ENCODE measurements at regions not wholly inside any gene's neighbourhood (a gene's known extent, or its start where the extent isn't known, plus 50 kb on each side); places are given as distances from the start of the nearest gene placed in this dataset.

GRCh38 chr13:80751854-80752253, 410.9 kb upstream of the SPRY2 start:
- DNase-seq (ENCODE audit: low read depth): no peak
- no peak overlapping the region for H3K4me3 ChIP-seq (ENCODE audit: low read length)

GRCh38 chr13:80744147-80744914, 403.4 kb upstream of the SPRY2 start:
- H3K36me3 ChIP-seq (ENCODE audit: control insufficient read depth, insufficient read depth, low read length, severe bottlenecking): no peaks in the 10 kb centered on the region
- no peaks in the 10 kb centered on the region for H3K9me3 ChIP-seq (ENCODE audit: control insufficient read depth, low read length)
- H3K4me1 ChIP-seq (ENCODE audit: control insufficient read depth, insufficient read depth, low read length): no peaks in the 10 kb centered on the region
- H3K27me3 ChIP-seq (replicated peaks; ENCODE audit: control insufficient read depth, insufficient read depth, low read length): no peaks in the 10 kb centered on the region
- no peak for DNase-seq (ENCODE audit: low read depth)
- no peak overlapping the region for H3K4me3 ChIP-seq (ENCODE audit: low read length)
- H3K9ac ChIP-seq (ENCODE audit: low read length): no peak overlapping the region

More at GRCh38 chr13:80751854-80752253, 410.9 kb upstream of the SPRY2 start:
- no peaks in the 10 kb centered on the region for H3K27me3 ChIP-seq (replicated peaks; ENCODE audit: control insufficient read depth, insufficient read depth, low read length)
- no peaks in the 10 kb centered on the region for H3K36me3 ChIP-seq (ENCODE audit: control insufficient read depth, insufficient read depth, low read length, severe bottlenecking)
- no peaks in the 10 kb centered on the region for H3K9me3 ChIP-seq (ENCODE audit: control insufficient read depth, low read length)
- H3K9ac ChIP-seq (ENCODE audit: low read length): no peak overlapping the region
- no peaks in the 10 kb centered on the region for H3K4me1 ChIP-seq (ENCODE audit: control insufficient read depth, insufficient read depth, low read length)

GRCh38 chr13:80742033-80742432, 401.1 kb upstream of the SPRY2 start:
- no peaks in the 10 kb centered on the region for H3K4me1 ChIP-seq (ENCODE audit: control insufficient read depth, insufficient read depth, low read length)
- no peak overlapping the region for H3K4me3 ChIP-seq (ENCODE audit: low read length)
- H3K9ac ChIP-seq (ENCODE audit: low read length): no peak overlapping the region
- no peaks in the 10 kb centered on the region for H3K27me3 ChIP-seq (replicated peaks; ENCODE audit: control insufficient read depth, insufficient read depth, low read length)
- no peaks in the 10 kb centered on the region for H3K36me3 ChIP-seq (ENCODE audit: control insufficient read depth, insufficient read depth, low read length, severe bottlenecking)
- DNase-seq (ENCODE audit: low read depth): no peak
- peaks cover 9% of the 10 kb centered on the region for H3K9me3 ChIP-seq (ENCODE audit: control insufficient read depth, low read length)

- H3K9me3 ChIP-seq (ENCODE audit: control insufficient read depth, low read length): peaks cover 9% of the 10 kb centered on the region
- peaks cover 2% of the 10 kb centered on the region for H3K4me1 ChIP-seq (ENCODE audit: control insufficient read depth, insufficient read depth, low read length)
- no peaks in the 10 kb centered on the region for H3K27me3 ChIP-seq (replicated peaks; ENCODE audit: control insufficient read depth, insufficient read depth, low read length)
- no peak overlapping the region for H3K9ac ChIP-seq (ENCODE audit: low read length)
- no peaks in the 10 kb centered on the region for H3K36me3 ChIP-seq (ENCODE audit: control insufficient read depth, insufficient read depth, low read length, severe bottlenecking)
- H3K4me3 ChIP-seq (ENCODE audit: low read length): no peak overlapping the region
- DNase-seq (ENCODE audit: low read depth): no peak
Measured at GRCh38 chr13:80740071-80740470, 399.1 kb upstream of the SPRY2 start.

- Histone ChIP-seq H3K9me3 (ENCODE audit: control insufficient read depth, low read length) (peaks cover 9% of the 10 kb centered on the region), H3K27me3 (replicated peaks; ENCODE audit: control insufficient read depth, insufficient read depth, low read length) (no peaks in the 10 kb centered on the region), H3K4me1 (ENCODE audit: control insufficient read depth, insufficient read depth, low read length) (peaks cover 2% of the 10 kb centered on the region), H3K36me3 (ENCODE audit: control insufficient read depth, insufficient read depth, low read length, severe bottlenecking) (no peaks in the 10 kb centered on the region), H3K9ac (ENCODE audit: low read length) (no peak overlapping the region), H3K4me3 (ENCODE audit: low read length) (no peak overlapping the region)
- no peak for DNase-seq (ENCODE audit: low read depth)
Measured at GRCh38 chr13:80737513-80737912, 396.6 kb upstream of the SPRY2 start.

GRCh38 chr13:80727321-80727975, 386.5 kb upstream of the SPRY2 start:
- DNase-seq (ENCODE audit: low read depth): peak; percentile 0
- no peaks in the 10 kb centered on the region for H3K27me3 ChIP-seq (replicated peaks; ENCODE audit: control insufficient read depth, insufficient read depth, low read length)
- H3K9ac ChIP-seq (ENCODE audit: low read length): no peak overlapping the region
- no peaks in the 10 kb centered on the region for H3K36me3 ChIP-seq (ENCODE audit: control insufficient read depth, insufficient read depth, low read length, severe bottlenecking)
- H3K9me3 ChIP-seq (ENCODE audit: control insufficient read depth, low read length): peaks cover 3% of the 10 kb centered on the region
- no peak overlapping the region for H3K4me3 ChIP-seq (ENCODE audit: low read length)
- H3K4me1 ChIP-seq (ENCODE audit: control insufficient read depth, insufficient read depth, low read length): peaks cover 5% of the 10 kb centered on the region

- H3K4me3 ChIP-seq (ENCODE audit: low read length): no peak overlapping the region
- H3K4me1 ChIP-seq (ENCODE audit: control insufficient read depth, insufficient read depth, low read length): peaks cover 5% of the 10 kb centered on the region
- H3K9me3 ChIP-seq (ENCODE audit: control insufficient read depth, low read length): peaks cover 3% of the 10 kb centered on the region
- no peak for DNase-seq (ENCODE audit: low read depth)
- no peaks in the 10 kb centered on the region for H3K36me3 ChIP-seq (ENCODE audit: control insufficient read depth, insufficient read depth, low read length, severe bottlenecking)
- H3K27me3 ChIP-seq (replicated peaks; ENCODE audit: control insufficient read depth, insufficient read depth, low read length): no peaks in the 10 kb centered on the region
- no peak overlapping the region for H3K9ac ChIP-seq (ENCODE audit: low read length)
Measured at GRCh38 chr13:80726868-80727267, 385.9 kb upstream of the SPRY2 start.

- no peak overlapping the region for H3K4me3 ChIP-seq (ENCODE audit: low read length)
- H3K9ac ChIP-seq (ENCODE audit: low read length): no peak overlapping the region
- H3K27me3 ChIP-seq (replicated peaks; ENCODE audit: control insufficient read depth, insufficient read depth, low read length): no peaks in the 10 kb centered on the region
- no peak for DNase-seq (ENCODE audit: low read depth)
- H3K36me3 ChIP-seq (ENCODE audit: control insufficient read depth, insufficient read depth, low read length, severe bottlenecking): no peaks in the 10 kb centered on the region
- H3K9me3 ChIP-seq (ENCODE audit: control insufficient read depth, low read length): no peaks in the 10 kb centered on the region
- peaks cover 4% of the 10 kb centered on the region for H3K4me1 ChIP-seq (ENCODE audit: control insufficient read depth, insufficient read depth, low read length)
Measured at GRCh38 chr13:80721689-80722088, 380.8 kb upstream of the SPRY2 start.

GRCh38 chr13:80718970-80719369, 378.0 kb upstream of the SPRY2 start:
- Histone ChIP-seq H3K9me3 (ENCODE audit: control insufficient read depth, low read length) (no peaks in the 10 kb centered on the region), H3K4me1 (ENCODE audit: control insufficient read depth, insufficient read depth, low read length) (peaks cover 9% of the 10 kb centered on the region), H3K9ac (ENCODE audit: low read length) (no peak overlapping the region), H3K4me3 (ENCODE audit: low read length) (no peak overlapping the region), H3K27me3 (replicated peaks; ENCODE audit: control insufficient read depth, insufficient read depth, low read length) (no peaks in the 10 kb centered on the region), H3K36me3 (ENCODE audit: control insufficient read depth, insufficient read depth, low read length, severe bottlenecking) (no peaks in the 10 kb centered on the region)
- no peak for DNase-seq (ENCODE audit: low read depth)

- Histone ChIP-seq H3K9me3 (ENCODE audit: control insufficient read depth, low read length) (no peaks in the 10 kb centered on the region), H3K9ac (ENCODE audit: low read length) (no peak overlapping the region), H3K4me3 (ENCODE audit: low read length) (no peak overlapping the region), H3K27me3 (replicated peaks; ENCODE audit: control insufficient read depth, insufficient read depth, low read length) (no peaks in the 10 kb centered on the region), H3K36me3 (ENCODE audit: control insufficient read depth, insufficient read depth, low read length, severe bottlenecking) (no peaks in the 10 kb centered on the region), H3K4me1 (ENCODE audit: control insufficient read depth, insufficient read depth, low read length) (peaks cover 9% of the 10 kb centered on the region)
- DNase-seq (ENCODE audit: low read depth): no peak
Measured at GRCh38 chr13:80717776-80718175, 376.9 kb upstream of the SPRY2 start.

GRCh38 chr13:80716610-80717081, 375.7 kb upstream of the SPRY2 start:
- DNase-seq (ENCODE audit: low read depth): peak; percentile 1

More at GRCh38 chr13:80716610-80717081, 375.7 kb upstream of the SPRY2 start:
- H3K9me3 ChIP-seq (ENCODE audit: control insufficient read depth, low read length): no peaks in the 10 kb centered on the region
- no peak overlapping the region for H3K4me3 ChIP-seq (ENCODE audit: low read length)
- no peaks in the 10 kb centered on the region for H3K27me3 ChIP-seq (replicated peaks; ENCODE audit: control insufficient read depth, insufficient read depth, low read length)
- no peaks in the 10 kb centered on the region for H3K36me3 ChIP-seq (ENCODE audit: control insufficient read depth, insufficient read depth, low read length, severe bottlenecking)
- H3K9ac ChIP-seq (ENCODE audit: low read length): no peak overlapping the region
- H3K4me1 ChIP-seq (ENCODE audit: control insufficient read depth, insufficient read depth, low read length): peaks cover 9% of the 10 kb centered on the region
